ENCODE measurements at regions not wholly inside any gene's neighbourhood (a gene's known extent, or its start where the extent isn't known, plus 50 kb on each side); places are given as distances from the start of the nearest gene placed in this dataset.

GRCh38 chr5:12354686-12355085 is 450.4 kb upstream of the CTNND2 start:
- DNase-seq (ENCODE audit: low spot score), result no peak

GRCh38 chr5:12343558-12343957 is 439.3 kb upstream of the CTNND2 start:
- no peak for DNase-seq (ENCODE audit: low spot score)

- DNase-seq (ENCODE audit: low spot score), result no peak
These were observed 431.7 kb upstream of the CTNND2 start for GRCh38 chr5:12335938-12336337.

- DNase-seq (ENCODE audit: low spot score), result no peak
These were observed 428.2 kb upstream of the CTNND2 start for GRCh38 chr5:12332480-12332879.

DNA sequence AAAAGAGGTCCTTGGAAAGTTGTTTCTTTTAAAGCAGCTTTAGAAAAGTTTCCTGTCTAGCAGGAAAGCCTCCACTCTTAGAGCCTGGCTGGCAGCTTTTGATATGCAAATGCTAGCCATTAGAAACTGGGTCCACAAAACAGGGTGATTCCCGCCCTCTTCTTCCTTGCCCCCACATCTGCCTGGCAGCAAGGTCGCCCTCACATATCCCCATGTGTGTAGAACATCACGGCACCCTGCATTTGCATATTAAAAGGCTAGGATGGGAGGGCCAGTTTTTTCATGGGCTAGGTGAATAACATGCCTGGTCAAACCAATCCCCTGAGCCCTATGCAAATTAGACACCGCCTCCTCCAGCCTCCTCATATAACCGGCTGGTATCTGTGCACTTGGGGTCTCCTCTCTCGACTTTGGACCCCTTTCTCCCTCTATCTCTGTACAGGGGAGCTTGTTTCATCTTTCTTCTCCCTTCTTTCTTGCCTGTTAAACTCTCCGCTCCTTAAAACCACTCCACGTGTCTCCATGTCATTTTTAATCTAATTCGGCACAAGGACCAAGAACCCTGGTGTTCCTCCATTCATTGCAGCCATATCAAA is 426.8 kb upstream of the CTNND2 start:
- DNase-seq (ENCODE audit: low spot score), result no peak

DNA sequence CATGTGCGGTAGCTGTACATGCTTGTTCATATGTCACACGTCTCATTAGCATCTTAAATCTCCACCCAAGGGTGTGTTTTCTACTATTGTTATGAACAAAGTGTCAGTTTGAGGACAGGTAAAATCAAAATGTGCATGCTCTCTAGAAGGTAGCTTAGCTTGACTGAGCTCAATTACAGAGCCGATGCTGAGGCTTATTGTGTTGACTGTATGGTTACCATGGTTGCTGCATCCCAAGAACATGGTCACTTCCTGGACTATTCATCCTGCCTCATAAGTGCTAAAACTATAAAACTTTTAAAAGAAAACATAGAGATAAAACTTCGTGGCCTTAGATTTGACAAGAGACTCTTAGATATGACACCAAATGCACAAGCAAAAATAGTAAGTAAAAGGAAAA is 426.1 kb upstream of the CTNND2 start:
- DNase-seq (ENCODE audit: low spot score), result no peak

- DNase-seq (ENCODE audit: low spot score), result no peak
These were observed 419.5 kb upstream of the CTNND2 start for GRCh38 chr5:12323637-12324229.

DNA sequence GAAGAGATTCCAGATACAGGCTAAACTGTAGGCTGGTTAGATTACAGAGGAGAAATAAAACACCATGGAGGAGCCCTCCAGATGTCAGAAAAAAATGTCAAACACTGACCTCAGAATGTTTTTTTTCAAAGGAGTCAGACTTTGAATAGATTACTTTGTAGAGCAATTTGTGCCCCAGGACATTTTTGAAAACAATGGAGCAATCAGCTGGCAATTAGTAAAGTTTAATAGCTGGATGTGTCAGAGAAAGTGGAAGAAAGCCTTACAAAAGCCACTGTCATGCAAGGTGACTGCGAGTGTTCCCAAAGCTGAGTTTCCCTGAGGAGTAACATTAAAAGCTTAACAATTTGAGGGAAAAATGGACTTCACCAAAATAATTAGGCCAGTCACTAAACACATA is 417.8 kb upstream of the CTNND2 start:
- no peak for DNase-seq (ENCODE audit: low spot score)

- DNase-seq (ENCODE audit: low spot score), result no peak
These were observed 416.1 kb upstream of the CTNND2 start for GRCh38 chr5:12320331-12320730.

DNA sequence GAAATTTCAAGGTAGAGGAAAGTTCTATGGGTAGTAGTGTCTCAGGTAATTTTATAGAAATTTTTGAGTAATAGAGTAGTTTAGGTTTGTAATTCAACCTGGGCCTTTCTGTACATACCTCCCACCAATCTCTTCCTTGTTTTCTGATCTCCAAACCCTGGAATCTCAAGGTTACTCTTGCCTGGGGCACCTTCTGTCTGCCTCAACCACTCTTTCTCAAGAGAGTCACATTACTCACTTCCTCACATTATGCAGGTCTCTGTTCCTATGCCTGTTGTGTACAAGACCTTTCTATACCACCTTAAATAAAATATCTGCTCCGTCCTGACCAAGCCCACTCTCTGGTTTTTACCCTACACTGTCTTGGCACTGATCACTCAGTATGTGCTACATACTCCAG is 412.6 kb upstream of the CTNND2 start:
- DNase-seq (ENCODE audit: low spot score), result no peak

GRCh38 chr5:12315461-12315860 is 411.2 kb upstream of the CTNND2 start:
- no peak for DNase-seq (ENCODE audit: low spot score)

- no peak for DNase-seq (ENCODE audit: low spot score)
These were observed 409.4 kb upstream of the CTNND2 start for GRCh38 chr5:12313602-12314001.

DNA sequence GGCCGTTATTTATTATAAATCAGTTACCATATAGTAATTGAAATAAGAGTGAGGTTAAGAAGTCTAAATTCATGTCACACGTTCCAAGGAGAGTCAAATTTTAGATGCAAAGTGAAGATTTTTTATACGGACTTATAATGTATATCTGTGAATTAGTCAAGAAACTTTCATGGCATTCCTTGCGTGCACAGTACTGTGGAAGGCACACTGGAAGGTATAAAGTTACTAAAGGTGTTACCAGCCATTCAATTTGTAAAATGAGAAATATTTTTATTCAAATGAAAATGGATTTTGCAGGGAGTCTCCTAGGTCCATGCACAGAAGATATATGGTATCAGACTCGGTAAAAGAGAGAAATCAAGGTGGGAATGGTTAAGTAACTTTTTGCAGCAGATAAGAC is 408.1 kb upstream of the CTNND2 start:
- no peak for DNase-seq (ENCODE audit: low spot score)

GRCh38 chr5:12294151-12294550 is 389.9 kb upstream of the CTNND2 start:
- DNase-seq (ENCODE audit: low spot score), result no peak

DNA sequence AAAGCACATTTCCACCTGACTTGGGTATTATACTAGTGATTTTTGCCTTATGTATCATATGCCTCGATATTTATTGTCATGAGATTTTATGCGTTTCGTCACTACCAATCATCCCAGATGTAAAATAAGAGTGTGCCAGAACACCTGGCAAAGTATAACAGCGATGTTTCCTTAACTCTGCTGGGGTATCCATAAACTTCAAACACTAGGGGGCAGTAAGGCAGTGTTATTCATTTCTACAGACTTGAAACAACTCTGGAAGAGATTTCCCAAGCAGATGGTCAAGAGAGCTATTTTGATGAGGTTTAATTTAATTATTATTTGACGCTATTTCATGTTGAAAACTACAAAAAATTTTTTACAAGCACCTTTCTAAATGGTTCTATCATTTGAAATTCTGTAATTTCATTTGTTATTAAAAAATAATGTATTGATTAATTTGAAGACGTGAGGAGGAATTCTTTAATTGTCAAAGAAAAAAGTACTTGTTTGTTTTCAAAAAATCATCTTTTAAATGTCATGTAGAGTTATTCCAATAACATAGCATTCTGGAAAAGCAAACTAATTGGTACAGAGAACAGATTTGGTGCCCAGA is 388.5 kb upstream of the CTNND2 start:
- DNase-seq (ENCODE audit: low spot score), result peak; percentile 8

DNA sequence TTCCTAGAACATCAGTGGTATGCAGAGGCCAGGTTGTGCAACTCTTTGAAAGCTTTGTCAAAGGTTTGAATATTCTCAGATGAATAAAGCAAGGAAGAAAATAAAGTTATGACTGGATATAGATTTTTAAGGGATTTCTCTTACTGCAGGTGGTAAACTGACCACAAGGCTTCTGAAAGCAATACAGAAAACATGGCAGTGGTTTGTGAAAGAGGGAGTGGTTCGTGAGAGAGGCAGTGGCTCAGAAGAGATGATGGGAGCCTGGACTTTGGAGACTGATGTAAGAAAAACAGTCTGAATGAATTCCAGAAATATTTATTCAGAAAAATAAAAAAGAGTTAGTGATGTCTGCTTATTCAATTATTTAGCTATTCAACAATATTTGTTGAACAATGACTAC is 380.4 kb upstream of the CTNND2 start:
- DNase-seq (ENCODE audit: low spot score), result no peak

- DNase-seq (ENCODE audit: low spot score), result no peak
These were observed 373.4 kb upstream of the CTNND2 start for GRCh38 chr5:12277504-12278192.

- no peak for DNase-seq (ENCODE audit: low spot score)
These were observed 370.0 kb upstream of the CTNND2 start for GRCh38 chr5:12274236-12274635.

- no peak for DNase-seq (ENCODE audit: low spot score)
These were observed 368.1 kb upstream of the CTNND2 start for GRCh38 chr5:12272389-12272788.

GRCh38 chr5:12270914-12271313 is 366.7 kb upstream of the CTNND2 start:
- no peak for DNase-seq (ENCODE audit: low spot score)

GRCh38 chr5:12269164-12269563 is 364.9 kb upstream of the CTNND2 start:
- DNase-seq (ENCODE audit: low spot score), result no peak

- DNase-seq (ENCODE audit: low spot score), result no peak
These were observed 354.3 kb upstream of the CTNND2 start for GRCh38 chr5:12258549-12258948.

DNA sequence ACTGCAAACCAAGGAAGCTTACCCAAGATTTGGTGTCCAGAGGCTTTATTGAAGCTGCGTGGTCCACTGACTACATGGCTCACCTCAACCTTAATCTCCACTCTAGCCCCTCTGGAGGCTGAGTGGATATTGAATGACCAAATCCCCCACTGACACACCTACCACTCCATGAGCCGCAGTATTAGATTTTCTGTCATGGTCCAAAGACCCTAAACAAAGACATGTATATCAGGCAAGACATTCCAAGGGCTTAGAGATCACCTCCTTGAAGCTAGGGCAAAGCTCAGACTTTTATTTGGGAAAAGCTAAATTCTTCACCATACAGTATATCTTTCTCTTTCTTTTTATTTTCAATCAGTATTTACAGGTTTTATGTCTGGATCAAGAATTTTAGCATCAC is 346.2 kb upstream of the CTNND2 start:
- no peak for DNase-seq (ENCODE audit: low spot score)

Measured in activated CD4-positive, alpha-beta T cell treated with anti-CD3 and anti-CD28 coated beads, Interleukin-2, Interleukin-4, amounts not matched to agents 100 ng/mL and 50 ng/mL, durations not matched to agents 16 hours and 8 hours (primary cell).